Stomach smooth muscle (tissue), 2 donors: ENCODE measurements at regions not wholly inside any gene's neighbourhood (a gene's known extent, or its start where the extent isn't known, plus 50 kb on each side); places are given as distances from the start of the nearest gene placed in this dataset.

ENCODE experiments used
- H3K27ac ChIP-seq: one replicate; pipeline ENCODE4 v1.7.0; 2013; ENCODE audit warnings: mild to moderate bottlenecking, low read length, inconsistent platforms
- H3K27me3 ChIP-seq, 2 donors: one replicate each; pipeline ENCODE4 v1.7.0; 2013; ENCODE audit warnings: low read length in 2 of 2; ENCODE audit not compliant: insufficient read depth in 2 of 2, control insufficient read depth in 1 of 2
- H3K36me3 ChIP-seq, 2 donors: one replicate each; pipeline ENCODE4 v1.7.0; 2013; ENCODE audit warnings: low read length in 2 of 2; ENCODE audit not compliant: control insufficient read depth in 2 of 2, insufficient read depth in 2 of 2
- H3K4me1 ChIP-seq: one replicate; pipeline ENCODE4 v1.7.0; 2013; ENCODE audit warnings: low read length; ENCODE audit not compliant: control insufficient read depth, insufficient read depth
- H3K4me3 ChIP-seq, 2 donors: one replicate each; pipeline ENCODE4 v1.7.0; 2013; ENCODE audit warnings: low read length in 2 of 2
- H3K9ac ChIP-seq, 2 donors: one replicate each; pipeline ENCODE4 v1.7.0; 2013; ENCODE audit warnings: low read length in 2 of 2, mild to moderate bottlenecking in 1 of 2
- H3K9me3 ChIP-seq, 2 donors: one replicate each; pipeline ENCODE4 v1.7.0; 2013; ENCODE audit warnings: low read length in 2 of 2; ENCODE audit not compliant: control insufficient read depth in 2 of 2
- donor health status: healthy.
- donor health status: Pancreatic carcinoma.

DNA sequence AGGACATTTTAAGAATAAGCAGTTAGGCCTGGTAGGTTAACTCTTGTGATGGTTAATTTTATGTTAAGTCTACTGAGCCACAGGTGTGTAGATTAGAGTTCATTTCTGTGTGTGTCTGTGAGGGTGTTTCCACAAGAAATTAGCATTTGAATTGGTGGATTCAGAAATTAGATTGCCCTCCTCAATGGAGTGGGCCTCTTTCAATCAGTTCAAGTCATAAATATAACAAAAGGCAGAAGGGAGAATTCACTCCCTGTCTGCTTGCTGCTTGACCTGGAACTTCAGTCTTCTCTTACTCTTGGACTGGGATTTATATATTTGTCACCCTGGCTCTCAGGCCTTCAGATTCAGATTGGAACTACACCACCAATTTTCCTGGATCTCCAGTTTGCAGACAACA, 55.3 kb upstream of the POM121L12 start:
- H3K27ac ChIP-seq: no peak overlapping the region
- H3K9me3 ChIP-seq: no peaks in the 10 kb centered on the region
- no peaks in the 10 kb centered on the region for H3K27me3 ChIP-seq
- H3K9ac ChIP-seq: no peak overlapping the region
- no peak overlapping the region for H3K4me3 ChIP-seq
- no peaks in the 10 kb centered on the region for H3K4me1 ChIP-seq
- no peaks in the 10 kb centered on the region for H3K36me3 ChIP-seq

DNA sequence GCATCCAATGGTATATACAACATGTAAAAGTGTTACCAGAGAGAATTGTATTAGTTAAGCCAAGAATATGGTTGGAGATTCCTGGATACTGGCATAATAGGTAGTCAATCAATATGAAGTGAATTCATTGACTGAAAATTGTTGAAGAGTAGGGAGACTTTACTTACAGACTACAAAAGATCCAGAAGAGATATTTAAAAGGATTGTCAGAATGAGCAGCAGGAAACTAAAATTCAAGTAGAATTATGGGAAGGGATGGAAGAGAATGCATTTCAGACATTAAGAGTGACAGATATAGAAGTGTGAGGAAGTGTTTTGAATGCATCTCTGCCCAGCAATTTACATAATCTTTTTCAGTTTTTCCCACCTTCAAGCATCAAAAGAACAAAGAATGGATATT, 62.3 kb upstream of the POM121L12 start:
- Histone ChIP-seq H3K9ac (no peak overlapping the region), H3K36me3 (no peaks in the 10 kb centered on the region), H3K9me3 (no peaks in the 10 kb centered on the region), H3K4me3 (no peak overlapping the region), H3K4me1 (no peaks in the 10 kb centered on the region), H3K27ac (no peak overlapping the region), H3K27me3 (no peaks in the 10 kb centered on the region)

GRCh38 chr7:52962402-52963076, 72.9 kb upstream of the POM121L12 start:
- H3K9me3 ChIP-seq: no peaks in the 10 kb centered on the region
- no peaks in the 10 kb centered on the region for H3K36me3 ChIP-seq
- H3K9ac ChIP-seq: no peak overlapping the region
- H3K4me3 ChIP-seq: no peak overlapping the region
- no peak overlapping the region for H3K27ac ChIP-seq
- no peaks in the 10 kb centered on the region for H3K27me3 ChIP-seq
- H3K4me1 ChIP-seq: peaks cover 2% of the 10 kb centered on the region

DNA sequence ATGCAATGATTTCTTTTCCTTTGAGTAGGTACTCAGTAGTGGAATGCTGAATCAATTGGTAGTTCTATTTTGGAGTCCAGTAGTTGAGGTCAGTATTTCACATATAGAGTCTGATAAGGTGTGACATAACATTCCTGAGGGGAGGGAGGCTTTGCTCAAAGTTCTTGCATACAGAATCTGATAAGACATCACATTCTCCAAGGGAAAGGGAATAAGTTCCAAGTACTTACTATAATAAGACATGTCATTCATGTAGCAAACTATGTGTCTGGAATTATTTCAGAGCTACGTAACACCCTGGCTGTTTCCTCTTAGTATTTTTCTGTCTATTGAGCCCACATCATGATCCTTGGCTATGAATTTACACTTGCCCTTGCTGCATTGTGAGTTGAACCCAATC, 74.3 kb upstream of the POM121L12 start:
- no peak overlapping the region for H3K27ac ChIP-seq
- H3K4me1 ChIP-seq: peaks cover 2% of the 10 kb centered on the region
- H3K9me3 ChIP-seq: no peaks in the 10 kb centered on the region
- no peaks in the 10 kb centered on the region for H3K36me3 ChIP-seq
- H3K4me3 ChIP-seq: no peak overlapping the region
- H3K9ac ChIP-seq: no peak overlapping the region
- no peaks in the 10 kb centered on the region for H3K27me3 ChIP-seq

DNA sequence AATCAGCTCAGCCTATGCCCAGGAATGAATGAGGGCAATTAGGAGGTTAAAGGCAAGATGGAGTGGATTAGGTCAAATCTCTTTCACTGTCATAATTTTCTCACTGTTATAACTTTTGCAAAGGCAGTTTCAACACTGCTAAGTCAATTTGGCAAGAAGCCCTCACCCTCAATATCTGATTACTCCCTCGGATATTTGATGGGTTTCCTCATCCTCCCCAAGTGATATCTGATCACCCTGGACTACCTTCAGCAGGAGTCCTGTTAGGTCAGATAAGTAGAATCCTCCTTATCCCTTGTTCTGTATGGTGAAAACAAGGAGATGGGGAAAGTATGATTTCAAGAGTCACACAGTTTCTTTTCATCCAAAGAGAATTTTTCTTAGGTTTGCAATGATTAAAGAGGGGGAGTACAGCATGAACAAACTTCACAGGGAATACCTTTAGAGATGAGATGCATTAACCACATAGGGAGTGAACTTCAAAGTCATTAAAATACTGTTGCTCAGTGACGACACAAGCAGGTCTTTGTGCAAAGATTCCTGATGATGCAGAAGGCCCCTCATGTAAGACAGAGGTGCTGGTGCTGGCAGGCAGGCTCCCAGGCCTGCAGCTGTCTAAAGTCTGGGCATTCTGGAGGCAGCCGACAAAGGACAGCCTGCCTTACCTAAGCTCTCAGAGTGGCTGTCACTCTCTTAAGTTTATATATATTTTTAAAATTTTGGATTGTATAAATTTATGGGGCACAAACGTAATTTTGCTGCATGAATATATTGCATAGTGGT, 75.4 kb upstream of the POM121L12 start:
- Histone ChIP-seq H3K27ac (no peak overlapping the region), H3K9me3 (no peaks in the 10 kb centered on the region), H3K9ac (no peak overlapping the region), H3K4me1 (peaks cover 2% of the 10 kb centered on the region), H3K27me3 (no peaks in the 10 kb centered on the region), H3K4me3 (no peak overlapping the region), H3K36me3 (no peaks in the 10 kb centered on the region)

DNA sequence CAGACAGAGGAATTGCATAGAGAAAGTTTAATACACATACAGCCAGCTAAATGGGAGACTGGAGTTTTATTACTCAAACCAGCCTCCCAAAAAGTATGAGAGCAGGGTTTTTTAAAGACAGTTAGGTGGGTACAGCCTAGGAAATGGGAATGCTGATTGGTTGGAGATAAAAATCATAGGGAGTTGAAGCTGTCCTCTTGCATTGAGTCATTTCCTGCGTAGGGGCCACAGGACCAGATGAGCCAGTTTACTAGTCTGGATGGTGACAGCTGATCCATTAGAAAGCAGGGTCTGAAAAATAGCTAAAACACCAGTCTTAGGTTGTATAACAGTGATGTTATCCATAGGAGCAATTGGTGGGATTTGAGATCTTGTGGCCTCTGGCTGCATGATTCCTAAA, 76.1 kb upstream of the POM121L12 start:
- peaks cover 2% of the 10 kb centered on the region for H3K4me1 ChIP-seq
- H3K9ac ChIP-seq: no peak overlapping the region
- H3K4me3 ChIP-seq: no peak overlapping the region
- H3K36me3 ChIP-seq: no peaks in the 10 kb centered on the region
- H3K27ac ChIP-seq: no peak overlapping the region
- no peaks in the 10 kb centered on the region for H3K27me3 ChIP-seq
- no peaks in the 10 kb centered on the region for H3K9me3 ChIP-seq

- no peaks in the 10 kb centered on the region for H3K9me3 ChIP-seq
- no peak overlapping the region for H3K9ac ChIP-seq
- H3K4me1 ChIP-seq: peaks cover 2% of the 10 kb centered on the region
- no peak overlapping the region for H3K4me3 ChIP-seq
- no peak overlapping the region for H3K27ac ChIP-seq
- no peaks in the 10 kb centered on the region for H3K27me3 ChIP-seq
- H3K36me3 ChIP-seq: no peaks in the 10 kb centered on the region
These were observed 76.8 kb upstream of the POM121L12 start for GRCh38 chr7:52958621-52959140.

GRCh38 chr7:52956379-52956915, 79.0 kb upstream of the POM121L12 start:
- Histone ChIP-seq H3K4me3 (no peak overlapping the region), H3K27ac (no peak overlapping the region)

GRCh38 chr7:52955522-52955921, 79.9 kb upstream of the POM121L12 start:
- Histone ChIP-seq H3K9ac (no peak overlapping the region), H3K27me3 (no peaks in the 10 kb centered on the region), H3K4me3 (no peak overlapping the region), H3K36me3 (no peaks in the 10 kb centered on the region), H3K9me3 (no peaks in the 10 kb centered on the region), H3K4me1 (no peaks in the 10 kb centered on the region), H3K27ac (no peak overlapping the region)

More at GRCh38 chr7:52956379-52956915, 79.0 kb upstream of the POM121L12 start:
- H3K9ac ChIP-seq: no peak overlapping the region
- no peaks in the 10 kb centered on the region for H3K4me1 ChIP-seq
- no peaks in the 10 kb centered on the region for H3K36me3 ChIP-seq
- H3K9me3 ChIP-seq: no peaks in the 10 kb centered on the region
- no peaks in the 10 kb centered on the region for H3K27me3 ChIP-seq

- no peak overlapping the region for H3K4me3 ChIP-seq
- no peaks in the 10 kb centered on the region for H3K36me3 ChIP-seq
- no peaks in the 10 kb centered on the region for H3K27me3 ChIP-seq
- H3K9ac ChIP-seq: no peak overlapping the region
- H3K9me3 ChIP-seq: no peaks in the 10 kb centered on the region
- H3K4me1 ChIP-seq: no peaks in the 10 kb centered on the region
- H3K27ac ChIP-seq: no peak overlapping the region
These were observed 90.5 kb upstream of the POM121L12 start for GRCh38 chr7:52944921-52945320.

GRCh38 chr7:52940481-52940880, 95.0 kb upstream of the POM121L12 start:
- Histone ChIP-seq H3K9me3 (no peaks in the 10 kb centered on the region), H3K4me1 (no peaks in the 10 kb centered on the region), H3K27me3 (no peaks in the 10 kb centered on the region), H3K27ac (no peak overlapping the region), H3K9ac (no peak overlapping the region), H3K36me3 (no peaks in the 10 kb centered on the region), H3K4me3 (no peak overlapping the region)
